IMR-90 (cell line): ENCODE measurements at regions not wholly inside any gene's neighbourhood (a gene's known extent, or its start where the extent isn't known, plus 50 kb on each side); places are given as distances from the start of the nearest gene placed in this dataset.
"Not testable (repeated sequence)": the region's sequence is repeated elsewhere in the genome, so short reads cannot be mapped to it uniquely, and the experiment has no call there.

ENCODE experiments used
- ATAC-seq: fragments of 200-7000 bp; cut with Tn5 transposase; 2 replicates; pipeline ENCODE4 v1.9.1; 2020; ENCODE audit warnings: low read depth, mild to moderate bottlenecking, moderate library complexity
- BruUV-seq: library from RNA; stranded (reverse); fragments of 400-500 nt; replicated peaks from 2 replicates; lab custom pipeline; 2021; lab: Mats Ljungman, UMichigan
- CTCF ChIA-PET: fragments of 300-600 bp; formaldehyde crosslinking; extraction: SDS; loops from one replicate; lab custom pipeline; 2021; ENCODE audit warnings: antibody characterized with exemption; lab: Yijun Ruan, JAX
- POLR2A ChIA-PET: fragments of 300-600 bp; sonication (Branson Sonifier 250); formaldehyde crosslinking; loops from one replicate; lab custom pipeline; 2022; ENCODE audit warnings: antibody characterized with exemption; ENCODE audit not compliant: unreplicated experiment; lab: Charles Lee
- DNase-seq: peaks from one replicate; pipeline ENCODE4 v3.0.0; 2013
- H2AFZ ChIP-seq: replicated peaks from 2 replicates; pipeline ENCODE3; 2013; ENCODE audit warnings: low read length, mild to moderate bottlenecking; ENCODE audit not compliant: poor library complexity
- H2AK5ac ChIP-seq: 2 replicates; pipeline ENCODE4 v1.6.1; 2013; ENCODE audit warnings: low read depth, low read length, inconsistent platforms
- H2AK9ac ChIP-seq: replicated peaks from 2 replicates; pipeline ENCODE3; 2013; ENCODE audit warnings: mild to moderate bottlenecking, low read depth, low read length, moderate library complexity; ENCODE audit not compliant: poor library complexity
- H2BK120ac ChIP-seq: 2 replicates; pipeline ENCODE4 v1.6.1; 2013; ENCODE audit warnings: low read depth, low read length, inconsistent platforms
- H2BK15ac ChIP-seq: 3 replicates; pipeline ENCODE4 v1.6.1; 2013; ENCODE audit warnings: low read depth, low read length, inconsistent platforms
- H2BK20ac ChIP-seq: 2 replicates; pipeline ENCODE4 v1.6.1; 2013; ENCODE audit warnings: low read depth, mild to moderate bottlenecking, inconsistent platforms, low read length, moderate library complexity
- H2BK5ac ChIP-seq: 2 replicates; pipeline ENCODE4 v1.6.1; 2013; ENCODE audit warnings: mild to moderate bottlenecking, low read depth, low read length, inconsistent platforms; ENCODE audit not compliant: poor library complexity, severe bottlenecking
- H3K14ac ChIP-seq: replicated peaks from 2 replicates; pipeline ENCODE4 v1.6.1; 2013; ENCODE audit warnings: low read depth, low read length, inconsistent platforms
- H3K18ac ChIP-seq: 2 replicates; pipeline ENCODE4 v1.6.1; 2013; ENCODE audit warnings: low read depth, low read length, control low read depth
- H3K23ac ChIP-seq: 2 replicates; pipeline ENCODE4 v1.6.1; 2013; ENCODE audit warnings: low read depth, low read length, inconsistent platforms
- H3K27ac ChIP-seq: 2 replicates; pipeline ENCODE4 v1.5.1; 2013; ENCODE audit warnings: mild to moderate bottlenecking, control low read depth, low read length; ENCODE audit not compliant: insufficient read depth
- H3K27me3 ChIP-seq: 2 replicates; pipeline ENCODE4 v1.6.1; 2013; ENCODE audit warnings: low read length; ENCODE audit not compliant: control insufficient read depth, insufficient read depth
- H3K36me3 ChIP-seq: 2 replicates; pipeline ENCODE4 v1.6.1; 2013; ENCODE audit warnings: low read length, mixed read lengths; ENCODE audit not compliant: control insufficient read depth, insufficient read depth
- H3K4ac ChIP-seq: 2 replicates; pipeline ENCODE4 v1.6.1; 2013; ENCODE audit warnings: low read depth, low read length, inconsistent platforms
- H3K4me1 ChIP-seq: 2 replicates; pipeline ENCODE4 v1.6.1; 2013; ENCODE audit warnings: low read length, mixed read lengths; ENCODE audit not compliant: control insufficient read depth, insufficient read depth
- H3K4me2 ChIP-seq: 2 replicates; pipeline ENCODE4 v1.6.1; 2013; ENCODE audit warnings: low read depth, mild to moderate bottlenecking, control low read depth, low read length, moderate library complexity
- H3K4me3 ChIP-seq: 2 replicates; pipeline ENCODE4 v1.5.1; 2013; ENCODE audit warnings: low read depth, mild to moderate bottlenecking, control low read depth, low read length, moderate library complexity; ENCODE audit not compliant: insufficient read depth
- H3K56ac ChIP-seq: 2 replicates; pipeline ENCODE4 v1.6.1; 2013; ENCODE audit warnings: low read length, inconsistent platforms; ENCODE audit not compliant: insufficient read depth; ENCODE audit errors: extremely low read depth
- H3K79me1 ChIP-seq, 2 experiments: 2 replicates each; pipeline ENCODE4 v1.6.1; 2013; ENCODE audit warnings: low read length in 2 of 2, inconsistent platforms in 1 of 2, low read depth in 1 of 2
- H3K9ac ChIP-seq: 2 replicates; pipeline ENCODE4 v1.6.1; 2013; ENCODE audit warnings: low read depth, low read length, control low read depth
- H3K9me1 ChIP-seq: 2 replicates; pipeline ENCODE4 v1.6.1; 2013; ENCODE audit warnings: low read length, inconsistent platforms; ENCODE audit not compliant: insufficient read depth
- H3K9me3 ChIP-seq: 2 replicates; pipeline ENCODE4 v1.6.1; 2013; ENCODE audit warnings: low read length; ENCODE audit not compliant: control insufficient read depth, insufficient read depth
- H4K20me1 ChIP-seq: 2 replicates; pipeline ENCODE4 v1.6.1; 2013; ENCODE audit warnings: low read length, inconsistent platforms; ENCODE audit not compliant: insufficient read depth
- H4K5ac ChIP-seq: 2 replicates; pipeline ENCODE4 v1.6.1; 2013; ENCODE audit warnings: mild to moderate bottlenecking, low read depth, low read length, control low read depth
- H4K8ac ChIP-seq, 2 experiments: 2 replicates each; pipeline ENCODE4 v1.6.1; 2013; ENCODE audit warnings: low read depth in 2 of 2, low read length in 2 of 2, control low read depth in 1 of 2, inconsistent platforms in 1 of 2
- H4K91ac ChIP-seq: 2 replicates; pipeline ENCODE4 v1.6.1; 2013; ENCODE audit warnings: low read depth, low read length, inconsistent platforms; ENCODE audit not compliant: insufficient read depth
- WGBS, 2 experiments: methylation state at CpG; one replicate each; pipeline versions ENCODE4 v1.1.5 to v1.1.7; 2013; ENCODE audit warnings: missing lambda C conversion rate in 2 of 2; ENCODE audit not compliant: insufficient read length in 1 of 2; ENCODE audit errors: extremely low coverage in 2 of 2; 5-methylcytosine and 5-hydroxymethylcytosine counted together
- dilution Hi-C: fragments of 300-500 bp; cut with HindIII; formaldehyde crosslinking; loops from one replicate; pipeline ENCODE4 v1.14.3; 2018; ENCODE audit warnings: low sequenced_read_pairs; ENCODE audit not compliant: unreplicated experiment
- in situ Hi-C: fragments of 300-500 bp; cut with MboI; formaldehyde crosslinking; loops from 3 replicates; pipeline ENCODE4 v1.14.3; 2019; ENCODE audit warnings: low sequenced_read_pairs, inconsistent platforms, mixed read lengths
- intact Hi-C: fragments of 100-400 bp; cut with micrococcal nuclease; formaldehyde crosslinking; loops from 2 replicates; pipeline ENCODE4 v1.10.0; 2022

DNA sequence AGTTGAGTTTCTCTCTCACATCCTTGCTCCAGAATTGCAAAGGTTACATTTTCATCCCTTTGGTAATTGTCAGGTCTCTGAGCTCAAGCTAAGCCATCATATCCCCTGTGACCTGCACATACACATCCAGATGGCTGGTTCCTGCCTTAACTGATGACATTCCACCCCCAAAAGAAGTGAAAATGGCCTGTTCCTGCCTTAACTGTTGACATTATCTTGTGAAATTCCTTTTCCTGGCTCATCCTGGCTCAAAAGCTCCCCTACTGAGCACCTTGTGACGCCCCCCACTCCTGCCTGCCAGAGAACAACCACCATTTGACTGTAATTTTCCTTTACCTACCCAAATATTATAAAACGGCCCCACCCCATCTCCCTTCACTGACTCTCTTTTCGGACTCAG lies 231.4 kb upstream of the ISX start:
- H3K9ac ChIP-seq, H4K5ac ChIP-seq, H2AFZ ChIP-seq, H2BK15ac ChIP-seq, in situ Hi-C loops, H2BK5ac ChIP-seq, H3K18ac ChIP-seq, H2BK20ac ChIP-seq, dilution Hi-C loops, H3K4me3 ChIP-seq, BruUV-seq, CTCF ChIA-PET, intact Hi-C loops, H4K20me1 ChIP-seq, H2AK9ac ChIP-seq, H3K14ac ChIP-seq, H3K4me1 ChIP-seq, H3K79me1 ChIP-seq, H3K4ac ChIP-seq, H4K8ac ChIP-seq, DNase-seq, H4K91ac ChIP-seq, H3K56ac ChIP-seq, H3K27me3 ChIP-seq, H2BK120ac ChIP-seq, H3K9me1 ChIP-seq, H2AK5ac ChIP-seq, ATAC-seq, POLR2A ChIA-PET, H3K4me2 ChIP-seq, H3K27ac ChIP-seq, H3K36me3 ChIP-seq, H3K23ac ChIP-seq: not testable (repeated sequence)
- peaks cover 10% of the 10 kb centered on the region for H3K9me3 ChIP-seq
- WGBS, 2 experiments = 15% methylated on average over 3 of the region's 3 CpGs; no CpG with 5 or more reads in 1 of the 2 experiments
